GM12891 (cell line): ENCODE measurements at regions not wholly inside any gene's neighbourhood (a gene's known extent, or its start where the extent isn't known, plus 50 kb on each side); places are given as distances from the start of the nearest gene placed in this dataset.

Experiments
- PAX5 ChIP-seq: IDR thresholded peaks from 2 replicates; pipeline ENCODE4 v1.6.1; 2011; ENCODE audit warnings: low read length, moderate library complexity, mild to moderate bottlenecking; ENCODE audit not compliant: insufficient read depth, severe bottlenecking
- POLR2A ChIP-seq: IDR thresholded peaks from 2 replicates; pipeline ENCODE4 v1.6.1; 2011; ENCODE audit warnings: low read depth, low read length, control low read depth
- POLR2AphosphoS5 ChIP-seq: IDR thresholded peaks from 2 replicates; pipeline ENCODE4 v1.6.1; 2011; ENCODE audit warnings: low read depth, low read length, control low read depth
- POU2F2 ChIP-seq: IDR thresholded peaks from 2 replicates; pipeline ENCODE4 v1.6.1; 2011; ENCODE audit warnings: low read depth, mild to moderate bottlenecking, control low read depth, low read length, moderate library complexity
- SPI1 ChIP-seq: IDR thresholded peaks from 2 replicates; pipeline ENCODE4 v1.6.1; 2011; ENCODE audit warnings: low read depth, low read length, control low read depth
- TAF1 ChIP-seq: IDR thresholded peaks from 2 replicates; pipeline ENCODE4 v1.6.1; 2011; ENCODE audit warnings: low read depth, low read length, control low read depth

- TF ChIP-seq POLR2A, result no peak
- TF ChIP-seq TAF1, result no peak
- no peak for TF ChIP-seq POLR2AphosphoS5
- no peak for TF ChIP-seq SPI1
- TF ChIP-seq POU2F2, result no peak
- TF ChIP-seq PAX5, result no peak
Measured at GRCh38 chr4:32700838-32701237, 1980.7 kb downstream of the PCDH7 start.
